IMR-90 (cell line): ENCODE measurements at regions not wholly inside any gene's neighbourhood (a gene's known extent, or its start where the extent isn't known, plus 50 kb on each side); places are given as distances from the start of the nearest gene placed in this dataset.

ENCODE experiments used
- ATAC-seq: fragments of 200-7000 bp; cut with Tn5 transposase; 2 replicates; pipeline ENCODE4 v1.9.1; 2020; ENCODE audit warnings: low read depth, mild to moderate bottlenecking, moderate library complexity
- BruUV-seq: library from RNA; stranded (reverse); fragments of 400-500 nt; replicated peaks from 2 replicates; lab custom pipeline; 2021; lab: Mats Ljungman, UMichigan
- CTCF ChIA-PET: fragments of 300-600 bp; formaldehyde crosslinking; extraction: SDS; loops from one replicate; lab custom pipeline; 2021; ENCODE audit warnings: antibody characterized with exemption; lab: Yijun Ruan, JAX
- POLR2A ChIA-PET: fragments of 300-600 bp; sonication (Branson Sonifier 250); formaldehyde crosslinking; loops from one replicate; lab custom pipeline; 2022; ENCODE audit warnings: antibody characterized with exemption; ENCODE audit not compliant: unreplicated experiment; lab: Charles Lee
- DNase-seq: peaks from one replicate; pipeline ENCODE4 v3.0.0; 2013
- H2AFZ ChIP-seq: replicated peaks from 2 replicates; pipeline ENCODE3; 2013; ENCODE audit warnings: low read length, mild to moderate bottlenecking; ENCODE audit not compliant: poor library complexity
- H2AK5ac ChIP-seq: 2 replicates; pipeline ENCODE4 v1.6.1; 2013; ENCODE audit warnings: low read depth, low read length, inconsistent platforms
- H2AK9ac ChIP-seq: replicated peaks from 2 replicates; pipeline ENCODE3; 2013; ENCODE audit warnings: mild to moderate bottlenecking, low read depth, low read length, moderate library complexity; ENCODE audit not compliant: poor library complexity
- H2BK120ac ChIP-seq: 2 replicates; pipeline ENCODE4 v1.6.1; 2013; ENCODE audit warnings: low read depth, low read length, inconsistent platforms
- H2BK15ac ChIP-seq: 3 replicates; pipeline ENCODE4 v1.6.1; 2013; ENCODE audit warnings: low read depth, low read length, inconsistent platforms
- H2BK20ac ChIP-seq: 2 replicates; pipeline ENCODE4 v1.6.1; 2013; ENCODE audit warnings: low read depth, mild to moderate bottlenecking, inconsistent platforms, low read length, moderate library complexity
- H2BK5ac ChIP-seq: 2 replicates; pipeline ENCODE4 v1.6.1; 2013; ENCODE audit warnings: mild to moderate bottlenecking, low read depth, low read length, inconsistent platforms; ENCODE audit not compliant: poor library complexity, severe bottlenecking
- H3K14ac ChIP-seq: replicated peaks from 2 replicates; pipeline ENCODE4 v1.6.1; 2013; ENCODE audit warnings: low read depth, low read length, inconsistent platforms
- H3K18ac ChIP-seq: 2 replicates; pipeline ENCODE4 v1.6.1; 2013; ENCODE audit warnings: low read depth, low read length, control low read depth
- H3K23ac ChIP-seq: 2 replicates; pipeline ENCODE4 v1.6.1; 2013; ENCODE audit warnings: low read depth, low read length, inconsistent platforms
- H3K27ac ChIP-seq: 2 replicates; pipeline ENCODE4 v1.5.1; 2013; ENCODE audit warnings: mild to moderate bottlenecking, control low read depth, low read length; ENCODE audit not compliant: insufficient read depth
- H3K27me3 ChIP-seq: 2 replicates; pipeline ENCODE4 v1.6.1; 2013; ENCODE audit warnings: low read length; ENCODE audit not compliant: control insufficient read depth, insufficient read depth
- H3K36me3 ChIP-seq: 2 replicates; pipeline ENCODE4 v1.6.1; 2013; ENCODE audit warnings: low read length, mixed read lengths; ENCODE audit not compliant: control insufficient read depth, insufficient read depth
- H3K4ac ChIP-seq: 2 replicates; pipeline ENCODE4 v1.6.1; 2013; ENCODE audit warnings: low read depth, low read length, inconsistent platforms
- H3K4me1 ChIP-seq: 2 replicates; pipeline ENCODE4 v1.6.1; 2013; ENCODE audit warnings: low read length, mixed read lengths; ENCODE audit not compliant: control insufficient read depth, insufficient read depth
- H3K4me2 ChIP-seq: 2 replicates; pipeline ENCODE4 v1.6.1; 2013; ENCODE audit warnings: low read depth, mild to moderate bottlenecking, control low read depth, low read length, moderate library complexity
- H3K4me3 ChIP-seq: 2 replicates; pipeline ENCODE4 v1.5.1; 2013; ENCODE audit warnings: low read depth, mild to moderate bottlenecking, control low read depth, low read length, moderate library complexity; ENCODE audit not compliant: insufficient read depth
- H3K56ac ChIP-seq: 2 replicates; pipeline ENCODE4 v1.6.1; 2013; ENCODE audit warnings: low read length, inconsistent platforms; ENCODE audit not compliant: insufficient read depth; ENCODE audit errors: extremely low read depth
- H3K79me1 ChIP-seq, 2 experiments: 2 replicates each; pipeline ENCODE4 v1.6.1; 2013; ENCODE audit warnings: low read length in 2 of 2, inconsistent platforms in 1 of 2, low read depth in 1 of 2
- H3K9ac ChIP-seq: 2 replicates; pipeline ENCODE4 v1.6.1; 2013; ENCODE audit warnings: low read depth, low read length, control low read depth
- H3K9me1 ChIP-seq: 2 replicates; pipeline ENCODE4 v1.6.1; 2013; ENCODE audit warnings: low read length, inconsistent platforms; ENCODE audit not compliant: insufficient read depth
- H3K9me3 ChIP-seq: 2 replicates; pipeline ENCODE4 v1.6.1; 2013; ENCODE audit warnings: low read length; ENCODE audit not compliant: control insufficient read depth, insufficient read depth
- H4K20me1 ChIP-seq: 2 replicates; pipeline ENCODE4 v1.6.1; 2013; ENCODE audit warnings: low read length, inconsistent platforms; ENCODE audit not compliant: insufficient read depth
- H4K5ac ChIP-seq: 2 replicates; pipeline ENCODE4 v1.6.1; 2013; ENCODE audit warnings: mild to moderate bottlenecking, low read depth, low read length, control low read depth
- H4K8ac ChIP-seq, 2 experiments: 2 replicates each; pipeline ENCODE4 v1.6.1; 2013; ENCODE audit warnings: low read depth in 2 of 2, low read length in 2 of 2, control low read depth in 1 of 2, inconsistent platforms in 1 of 2
- H4K91ac ChIP-seq: 2 replicates; pipeline ENCODE4 v1.6.1; 2013; ENCODE audit warnings: low read depth, low read length, inconsistent platforms; ENCODE audit not compliant: insufficient read depth
- CEBPB ChIP-seq: IDR thresholded peaks from 2 replicates; pipeline ENCODE4 v1.6.1; 2012; ENCODE audit warnings: low read depth, low read length, improper control_type of control experiment
- CHD1 ChIP-seq: IDR thresholded peaks from 2 replicates; pipeline ENCODE4 v1.6.1; 2012; ENCODE audit warnings: low read depth, low read length, improper control_type of control experiment
- FOS ChIP-seq: fragments of 150-350 bp; IDR thresholded peaks from 2 replicates; pipeline ENCODE4 v1.6.1; 2016; ENCODE audit warnings: low read depth, low read length
- MAZ ChIP-seq: IDR thresholded peaks from 2 replicates; pipeline ENCODE4 v1.6.1; 2012; ENCODE audit warnings: low read depth, mild to moderate bottlenecking, low read length, improper control_type of control experiment, moderate library complexity, borderline replicate concordance
- MXI1 ChIP-seq: IDR thresholded peaks from 2 replicates; pipeline ENCODE4 v1.6.1; 2012; ENCODE audit warnings: low read depth, mild to moderate bottlenecking, low read length, moderate library complexity, borderline replicate concordance
- RAD21 ChIP-seq: IDR thresholded peaks from 2 replicates; pipeline ENCODE4 v1.6.1; 2012; ENCODE audit warnings: low read length, improper control_type of control experiment
- RCOR1 ChIP-seq: IDR thresholded peaks from 2 replicates; pipeline ENCODE4 v1.6.1; 2012; ENCODE audit warnings: mild to moderate bottlenecking, low read length, improper control_type of control experiment; ENCODE audit not compliant: insufficient replicate concordance
- WGBS, 2 experiments: methylation state at CpG; one replicate each; pipeline versions ENCODE4 v1.1.5 to v1.1.7; 2013; ENCODE audit warnings: missing lambda C conversion rate in 2 of 2; ENCODE audit not compliant: insufficient read length in 1 of 2; ENCODE audit errors: extremely low coverage in 2 of 2; 5-methylcytosine and 5-hydroxymethylcytosine counted together
- dilution Hi-C: fragments of 300-500 bp; cut with HindIII; formaldehyde crosslinking; loops from one replicate; pipeline ENCODE4 v1.14.3; 2018; ENCODE audit warnings: low sequenced_read_pairs; ENCODE audit not compliant: unreplicated experiment
- in situ Hi-C: fragments of 300-500 bp; cut with MboI; formaldehyde crosslinking; loops from 3 replicates; pipeline ENCODE4 v1.14.3; 2019; ENCODE audit warnings: low sequenced_read_pairs, inconsistent platforms, mixed read lengths
- intact Hi-C: fragments of 100-400 bp; cut with micrococcal nuclease; formaldehyde crosslinking; loops from 2 replicates; pipeline ENCODE4 v1.10.0; 2022
- TF ChIP-seq, protein P1 (sequence below): conservative IDR thresholded peaks from 2 replicates; pipeline ENCODE4 v1.5.1; 2012; ENCODE audit warnings: mild to moderate bottlenecking, low read depth, low read length, improper control_type of control experiment
- TF ChIP-seq, protein P2 (sequence below): fragments of 150-350 bp; IDR thresholded peaks from 2 replicates; pipeline ENCODE4 v1.6.1; 2017; ENCODE audit warnings: mild to moderate bottlenecking, antibody characterized with exemption, low read length, low read depth

DNA sequence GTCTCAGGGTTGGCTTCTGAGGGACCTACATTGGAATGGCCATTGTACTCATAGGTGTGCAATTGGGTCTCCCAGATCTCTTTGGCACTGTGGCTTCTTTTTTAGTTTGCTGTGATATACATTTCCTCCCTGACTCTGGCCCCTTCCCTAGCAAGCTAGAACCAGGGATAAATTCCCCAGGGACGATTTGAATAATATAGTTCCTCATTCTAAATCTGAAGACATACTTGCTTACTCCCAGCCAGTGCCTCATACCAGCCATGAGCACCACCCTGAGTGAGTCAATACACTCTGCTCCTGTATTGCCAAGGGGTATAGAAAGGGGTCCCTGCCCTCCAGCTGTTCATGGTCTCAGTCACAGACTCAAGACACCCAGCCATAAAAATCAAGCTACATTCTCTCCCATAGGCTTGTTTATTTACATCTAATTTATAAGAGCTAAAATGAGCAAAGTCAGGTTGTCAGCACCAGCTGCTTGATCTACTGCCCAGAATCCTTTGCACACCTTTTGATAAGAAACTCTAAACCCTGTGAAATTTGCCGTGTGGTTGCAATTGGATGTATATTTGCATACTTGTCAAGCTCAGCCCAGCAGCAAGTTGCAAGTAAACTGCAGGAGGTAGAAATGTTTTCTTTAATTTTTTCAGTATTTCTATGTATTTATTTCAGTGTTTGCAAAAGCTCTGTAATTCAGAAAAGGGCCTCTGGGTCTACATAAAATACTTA, 219.9 kb upstream of the IRX1 start:
- TF ChIP-seq MXI1 (no peak), FOS (no peak), RAD21 (no peak), MAZ (no peak), RCOR1 (no peak), CHD1 (no peak), CEBPB (no peak)
- TF ChIP-seq, protein P1, sequence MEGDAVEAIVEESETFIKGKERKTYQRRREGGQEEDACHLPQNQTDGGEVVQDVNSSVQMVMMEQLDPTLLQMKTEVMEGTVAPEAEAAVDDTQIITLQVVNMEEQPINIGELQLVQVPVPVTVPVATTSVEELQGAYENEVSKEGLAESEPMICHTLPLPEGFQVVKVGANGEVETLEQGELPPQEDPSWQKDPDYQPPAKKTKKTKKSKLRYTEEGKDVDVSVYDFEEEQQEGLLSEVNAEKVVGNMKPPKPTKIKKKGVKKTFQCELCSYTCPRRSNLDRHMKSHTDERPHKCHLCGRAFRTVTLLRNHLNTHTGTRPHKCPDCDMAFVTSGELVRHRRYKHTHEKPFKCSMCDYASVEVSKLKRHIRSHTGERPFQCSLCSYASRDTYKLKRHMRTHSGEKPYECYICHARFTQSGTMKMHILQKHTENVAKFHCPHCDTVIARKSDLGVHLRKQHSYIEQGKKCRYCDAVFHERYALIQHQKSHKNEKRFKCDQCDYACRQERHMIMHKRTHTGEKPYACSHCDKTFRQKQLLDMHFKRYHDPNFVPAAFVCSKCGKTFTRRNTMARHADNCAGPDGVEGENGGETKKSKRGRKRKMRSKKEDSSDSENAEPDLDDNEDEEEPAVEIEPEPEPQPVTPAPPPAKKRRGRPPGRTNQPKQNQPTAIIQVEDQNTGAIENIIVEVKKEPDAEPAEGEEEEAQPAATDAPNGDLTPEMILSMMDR: no peak
- TF ChIP-seq, protein P2, sequence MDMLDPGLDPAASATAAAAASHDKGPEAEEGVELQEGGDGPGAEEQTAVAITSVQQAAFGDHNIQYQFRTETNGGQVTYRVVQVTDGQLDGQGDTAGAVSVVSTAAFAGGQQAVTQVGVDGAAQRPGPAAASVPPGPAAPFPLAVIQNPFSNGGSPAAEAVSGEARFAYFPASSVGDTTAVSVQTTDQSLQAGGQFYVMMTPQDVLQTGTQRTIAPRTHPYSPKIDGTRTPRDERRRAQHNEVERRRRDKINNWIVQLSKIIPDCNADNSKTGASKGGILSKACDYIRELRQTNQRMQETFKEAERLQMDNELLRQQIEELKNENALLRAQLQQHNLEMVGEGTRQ: no peak
- BruUV-seq: no TSS peak
- no peaks in the 10 kb centered on the region for H3K4me1 ChIP-seq
- no peak overlapping the region for H3K4ac ChIP-seq
- no peak overlapping the region for H2BK5ac ChIP-seq
- no CpG with 5 or more reads among the region's 2 CpGs for WGBS, 2 experiments
- no peaks in the 10 kb centered on the region for H3K36me3 ChIP-seq
- no peaks in the 10 kb centered on the region for H3K9me1 ChIP-seq
- intact Hi-C loops: no loop called here
- no peak overlapping the region for H2BK120ac ChIP-seq
- no peak overlapping the region for H3K9ac ChIP-seq
- no peak overlapping the region for H3K56ac ChIP-seq
- H2AK9ac ChIP-seq: no peak overlapping the region
- dilution Hi-C loops: no loop called here
- no peaks in the 10 kb centered on the region for H3K27me3 ChIP-seq
- H2AFZ ChIP-seq: no peak overlapping the region
- no peaks in the 10 kb centered on the region for H3K79me1 ChIP-seq
- no peak overlapping the region for H3K18ac ChIP-seq
- peaks cover 32% of the 10 kb centered on the region for H3K9me3 ChIP-seq
- no peak overlapping the region for H2BK20ac ChIP-seq
- H4K20me1 ChIP-seq: no peaks in the 10 kb centered on the region
- ATAC-seq (no peak), DNase-seq (no peak)
- no peak overlapping the region for H3K4me3 ChIP-seq
- no peak overlapping the region for H2BK15ac ChIP-seq
- no peak overlapping the region for H4K91ac ChIP-seq
- in situ Hi-C loops: no loop called here
- ChIA-PET POLR2A (no interaction called here), CTCF (no interaction called here)
- no peak overlapping the region for H3K4me2 ChIP-seq
- H4K8ac ChIP-seq: no peak overlapping the region
- no peak overlapping the region for H2AK5ac ChIP-seq
- H3K27ac ChIP-seq: no peak overlapping the region
- no peak overlapping the region for H4K5ac ChIP-seq
- no peak overlapping the region for H3K23ac ChIP-seq
- H3K14ac ChIP-seq: no peak overlapping the region
